DND-41 (cell line): ENCODE measurements at regions not wholly inside any gene's neighbourhood (a gene's known extent, or its start where the extent isn't known, plus 50 kb on each side); places are given as distances from the start of the nearest gene placed in this dataset.

Experiments used
- CTCF ChIP-seq: IDR thresholded peaks from 2 replicates; pipeline ENCODE4 v1.5.1; 2012; ENCODE audit warnings: borderline replicate concordance, low read length, moderate library complexity, mild to moderate bottlenecking; ENCODE audit not compliant: poor library complexity, severe bottlenecking; ENCODE audit errors: extremely low read depth
- EZH2 ChIP-seq: IDR thresholded peaks from 3 replicates; pipeline ENCODE4 v1.6.1; 2012; ENCODE audit warnings: borderline replicate concordance, low read depth, mild to moderate bottlenecking, moderate library complexity, low read length, inconsistent platforms; ENCODE audit not compliant: severe bottlenecking

GRCh38 chr13:91134803-91135184, 212.7 kb upstream of the MIR17HG start:
- no peak for TF ChIP-seq CTCF
- no peak for TF ChIP-seq EZH2
